ENCODE measurements at regions not wholly inside any gene's neighbourhood (a gene's known extent, or its start where the extent isn't known, plus 50 kb on each side); places are given as distances from the start of the nearest gene placed in this dataset.

DNA sequence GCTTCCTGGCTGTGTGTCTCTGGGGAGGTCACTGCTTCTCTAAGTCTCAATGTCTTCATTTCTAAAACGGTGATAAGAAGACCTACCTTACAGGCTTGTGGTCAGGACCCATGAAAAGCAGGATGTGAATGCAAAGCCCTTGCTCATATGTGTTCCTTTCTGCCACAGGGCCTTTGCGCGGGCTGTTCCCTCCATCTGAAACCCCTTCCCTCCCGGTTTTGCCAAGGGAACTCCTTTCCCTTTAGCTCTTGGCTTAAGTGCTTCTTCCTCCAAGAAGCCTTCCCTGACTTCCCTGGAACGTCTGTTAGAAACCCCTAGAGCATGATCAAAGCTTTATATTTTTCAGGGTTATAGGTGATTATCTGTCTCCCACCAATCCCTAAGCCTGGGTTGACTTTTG lies 147.2 kb upstream of the PTPN1 start:
- no peaks in the 10 kb centered on the region for H3K36me3 ChIP-seq
- TF ChIP-seq POLR2AphosphoS5 (IDR thresholded peaks at IDR 0.05) = no peak
- TF ChIP-seq, protein P1, sequence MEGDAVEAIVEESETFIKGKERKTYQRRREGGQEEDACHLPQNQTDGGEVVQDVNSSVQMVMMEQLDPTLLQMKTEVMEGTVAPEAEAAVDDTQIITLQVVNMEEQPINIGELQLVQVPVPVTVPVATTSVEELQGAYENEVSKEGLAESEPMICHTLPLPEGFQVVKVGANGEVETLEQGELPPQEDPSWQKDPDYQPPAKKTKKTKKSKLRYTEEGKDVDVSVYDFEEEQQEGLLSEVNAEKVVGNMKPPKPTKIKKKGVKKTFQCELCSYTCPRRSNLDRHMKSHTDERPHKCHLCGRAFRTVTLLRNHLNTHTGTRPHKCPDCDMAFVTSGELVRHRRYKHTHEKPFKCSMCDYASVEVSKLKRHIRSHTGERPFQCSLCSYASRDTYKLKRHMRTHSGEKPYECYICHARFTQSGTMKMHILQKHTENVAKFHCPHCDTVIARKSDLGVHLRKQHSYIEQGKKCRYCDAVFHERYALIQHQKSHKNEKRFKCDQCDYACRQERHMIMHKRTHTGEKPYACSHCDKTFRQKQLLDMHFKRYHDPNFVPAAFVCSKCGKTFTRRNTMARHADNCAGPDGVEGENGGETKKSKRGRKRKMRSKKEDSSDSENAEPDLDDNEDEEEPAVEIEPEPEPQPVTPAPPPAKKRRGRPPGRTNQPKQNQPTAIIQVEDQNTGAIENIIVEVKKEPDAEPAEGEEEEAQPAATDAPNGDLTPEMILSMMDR (IDR thresholded peaks at IDR 0.05) = no peak

DNA sequence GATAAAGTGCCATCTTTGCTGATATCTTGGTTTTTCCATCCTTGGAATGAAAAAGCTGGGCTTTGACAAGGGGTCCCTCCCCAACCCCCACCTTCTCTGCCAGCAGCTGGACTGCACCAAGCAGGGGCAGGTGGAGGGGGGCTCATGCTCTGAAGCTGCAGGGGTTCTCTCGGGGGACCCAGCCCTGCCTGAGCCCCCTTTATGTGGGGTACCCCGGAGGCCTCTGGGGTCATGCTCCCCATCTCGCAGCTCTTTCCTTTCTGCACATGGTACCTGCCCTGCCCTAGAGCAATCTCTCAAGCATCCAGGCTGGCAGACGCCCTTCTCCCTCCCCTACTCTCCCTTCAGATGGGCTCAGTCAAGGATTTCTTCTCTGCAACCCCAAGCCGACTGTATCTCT lies 146.7 kb upstream of the PTPN1 start:
- WGBS = 96% methylated on average over 5 of the region's 5 CpGs
- no peak for DNase-seq (ENCODE audit: extremely low spot score)
- H3K36me3 ChIP-seq = no peaks in the 10 kb centered on the region
- intact Hi-C loops (cut with DNase I) = no loop called here
- H3K27me3 ChIP-seq = no peaks in the 10 kb centered on the region
- peaks cover 0 to 8% (median 6%) of the 10 kb centered on the region in 4 donors for H3K4me1 ChIP-seq
- no peak overlapping the region for H3K27ac ChIP-seq (replicated peaks in 1 of 4)
- TF ChIP-seq POLR2AphosphoS5 (IDR thresholded peaks at IDR 0.05) = no peak
- no peak for TF ChIP-seq POLR2A (IDR thresholded peaks at IDR 0.05; ENCODE audit: low read depth)
- TF ChIP-seq, protein P1 (IDR thresholded peaks at IDR 0.05) = no peak
- TF ChIP-seq EP300 (IDR thresholded peaks at IDR 0.05) = no peak
- H3K4me3 ChIP-seq = no peak overlapping the region
- no peaks in the 10 kb centered on the region for H3K9me3 ChIP-seq

More for the DNA sequence above, 147.2 kb upstream of the PTPN1 start:
- Histone ChIP-seq H3K27me3 (no peaks in the 10 kb centered on the region), H3K27ac (replicated peaks in 1 of 4) (no peak overlapping the region), H3K9me3 (no peaks in the 10 kb centered on the region), H3K4me3 (no peak overlapping the region), H3K4me1 (peaks cover 0 to 8% (median 6%) of the 10 kb centered on the region in 4 donors)
- DNase-seq (ENCODE audit: extremely low spot score) = no peak
- 49% methylated on average over 5 of the region's 5 CpGs for WGBS
- intact Hi-C loops (cut with DNase I) = no loop called here

DNA sequence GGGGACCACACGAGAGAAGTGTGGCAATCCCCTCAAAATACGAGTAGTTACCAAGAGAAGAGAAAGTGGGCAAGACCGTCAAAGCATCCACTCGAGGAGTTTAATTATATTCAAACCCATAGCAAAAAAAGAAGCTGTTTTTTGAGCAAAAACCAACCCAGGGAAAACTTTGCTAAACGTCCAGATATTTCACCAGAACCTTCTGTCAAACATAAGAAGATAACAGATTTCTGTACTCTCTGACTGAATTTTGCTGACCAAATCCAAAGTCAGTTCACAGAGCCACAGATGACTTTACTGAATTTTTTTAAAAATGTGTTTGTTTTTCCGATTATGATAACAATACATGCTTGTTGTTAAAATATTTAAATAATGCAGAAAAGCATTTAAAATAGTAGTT lies 145.6 kb upstream of the PTPN1 start:
- H3K4me1 ChIP-seq = peaks cover 0 to 8% (median 6%) of the 10 kb centered on the region in 4 donors
- intact Hi-C loops (cut with DNase I) = no loop called here
- no peaks in the 10 kb centered on the region for H3K36me3 ChIP-seq
- no peak for DNase-seq (ENCODE audit: extremely low spot score)
- H3K27me3 ChIP-seq = no peaks in the 10 kb centered on the region
- no peaks in the 10 kb centered on the region for H3K9me3 ChIP-seq
- H3K4me3 ChIP-seq = no peak overlapping the region
- WGBS = 55% methylated on average over 6 of the region's 6 CpGs
- H3K27ac ChIP-seq (replicated peaks in 1 of 4) = no peak overlapping the region
- TF ChIP-seq EP300 (IDR thresholded peaks at IDR 0.05) = no peak
- TF ChIP-seq, protein P1 (IDR thresholded peaks at IDR 0.05) = no peak
- no peak for TF ChIP-seq POLR2A (IDR thresholded peaks at IDR 0.05; ENCODE audit: low read depth)
- no peak for TF ChIP-seq POLR2AphosphoS5 (IDR thresholded peaks at IDR 0.05)

GRCh38 chr20:50366270-50367103 lies 143.7 kb upstream of the PTPN1 start:
- Histone ChIP-seq H3K9me3 (no peaks in the 10 kb centered on the region), H3K27me3 (no peaks in the 10 kb centered on the region), H3K36me3 (no peaks in the 10 kb centered on the region), H3K4me1 (peaks cover 0 to 8% (median 6%) of the 10 kb centered on the region in 4 donors), H3K4me3 (no peak overlapping the region), H3K27ac (replicated peaks in 1 of 4) (no peak overlapping the region)
- 45% methylated on average over 7 of the region's 7 CpGs for WGBS
- no peak for DNase-seq (ENCODE audit: extremely low spot score)
- peak in 1 of 2 donors; percentile 36 for TF ChIP-seq POLR2AphosphoS5 (IDR thresholded peaks at IDR 0.05)
- TF ChIP-seq EP300 (IDR thresholded peaks at IDR 0.05) = no peak
- intact Hi-C loops (cut with DNase I) = no loop called here

- Histone ChIP-seq H3K36me3 (no peaks in the 10 kb centered on the region), H3K27me3 (no peaks in the 10 kb centered on the region), H3K9me3 (no peaks in the 10 kb centered on the region), H3K4me3 (no peak overlapping the region), H3K27ac (replicated peaks in 1 of 4) (no peak overlapping the region), H3K4me1 (peaks cover 0 to 8% (median 6%) of the 10 kb centered on the region in 4 donors)
- no peak for DNase-seq (ENCODE audit: extremely low spot score)
- intact Hi-C loops (cut with DNase I) = no loop called here
- whole genome bisulfite sequencing = 68% methylated on average over 5 of the region's 5 CpGs
- no peak for TF ChIP-seq POLR2AphosphoS5 (IDR thresholded peaks at IDR 0.05)
- TF ChIP-seq EP300 (IDR thresholded peaks at IDR 0.05) = no peak
- no peak for TF ChIP-seq POLR2A (IDR thresholded peaks at IDR 0.05; ENCODE audit: low read depth)
- TF ChIP-seq, protein P1 (IDR thresholded peaks at IDR 0.05) = no peak
Observed at GRCh38 chr20:50367104-50367674, 143.0 kb upstream of the PTPN1 start.

All from esophagus muscularis mucosa (tissue), 4 donors.